ENCODE measurements at regions not wholly inside any gene's neighbourhood (a gene's known extent, or its start where the extent isn't known, plus 50 kb on each side); places are given as distances from the start of the nearest gene placed in this dataset.

- Histone ChIP-seq H2AFZ (ENCODE audit: insufficient read depth, low read depth, low read length, poor library complexity, severe bottlenecking) (no peak overlapping the region), H3K27ac (ENCODE audit: low read depth in 1 of 2, low read length in 2 of 2) (no peak overlapping the region), H4K20me1 (ENCODE audit: insufficient read depth, low read length) (no peaks in the 10 kb centered on the region), H3K27me3 (ENCODE audit: control insufficient read depth in 2 of 2, insufficient read depth in 2 of 2, low read length in 2 of 2) (no peaks in the 10 kb centered on the region), H3K4me1 (ENCODE audit: control insufficient read depth in 1 of 2, insufficient read depth in 2 of 2, low read length in 2 of 2) (peaks cover 3 to 20% of the 10 kb centered on the region in 2 donors), H3K9me3 (replicated peaks in 1 of 2; ENCODE audit: control insufficient read depth in 1 of 2, insufficient read depth in 1 of 2, low read length in 2 of 2) (no peaks in the 10 kb centered on the region), H3K9ac (ENCODE audit: insufficient read depth, low read length, poor library complexity, severe bottlenecking) (no peak overlapping the region), H3K4me2 (replicated peaks; ENCODE audit: extremely low read depth, low read length, poor library complexity, severe bottlenecking) (no peak overlapping the region), H3K79me2 (ENCODE audit: insufficient read depth, low read length) (no peaks in the 10 kb centered on the region), H3K36me3 (replicated peaks in 1 of 2; ENCODE audit: control insufficient read depth in 1 of 2, insufficient read depth in 2 of 2, low read length in 2 of 2) (no peaks in the 10 kb centered on the region), H3K4me3 (replicated peaks in 1 of 3; ENCODE audit: low read depth in 2 of 3, low read length in 3 of 3) (no peak overlapping the region)
- DNase-seq, result no peak
- Mint-ChIP-seq H3K4me3 (no peak overlapping the region), H3K36me3 (no peaks in the 10 kb centered on the region), H3K4me1 (peaks cover 16% of the 10 kb centered on the region), H3K27ac (no peak overlapping the region), H3K27me3 (ENCODE audit: low read depth in 3 of 3) (no peaks in the 10 kb centered on the region), H3K9me3 (peaks cover 0 to 5% (median 0%) of the 10 kb centered on the region in 7 donors)
- intact Hi-C loops (cut with micrococcal nuclease), result no loop called here
- TF ChIP-seq CTCF (IDR thresholded peaks at IDR 0.05), result no peak
- 100% methylated on average over 1 of the region's 10 CpGs for WGBS (ENCODE audit: insufficient coverage)
Observed at GRCh38 chr7:21367537-21367936, 60.3 kb upstream of the SP4 start.

- Histone ChIP-seq H3K79me2 (ENCODE audit: insufficient read depth, low read length) (no peaks in the 10 kb centered on the region), H3K4me3 (replicated peaks in 1 of 3; ENCODE audit: low read depth in 2 of 3, low read length in 3 of 3) (no peak overlapping the region), H3K9me3 (replicated peaks in 1 of 2; ENCODE audit: control insufficient read depth in 1 of 2, insufficient read depth in 1 of 2, low read length in 2 of 2) (peaks cover 4 to 6% of the 10 kb centered on the region in 2 donors), H2AFZ (ENCODE audit: insufficient read depth, low read depth, low read length, poor library complexity, severe bottlenecking) (no peak overlapping the region), H3K4me1 (ENCODE audit: control insufficient read depth in 1 of 2, insufficient read depth in 2 of 2, low read length in 2 of 2) (peaks cover 3 to 20% of the 10 kb centered on the region in 2 donors), H3K4me2 (replicated peaks; ENCODE audit: extremely low read depth, low read length, poor library complexity, severe bottlenecking) (no peak overlapping the region), H3K36me3 (replicated peaks in 1 of 2; ENCODE audit: control insufficient read depth in 1 of 2, insufficient read depth in 2 of 2, low read length in 2 of 2) (no peaks in the 10 kb centered on the region), H4K20me1 (ENCODE audit: insufficient read depth, low read length) (no peaks in the 10 kb centered on the region), H3K27ac (ENCODE audit: low read depth in 1 of 2, low read length in 2 of 2) (no peak overlapping the region), H3K27me3 (ENCODE audit: control insufficient read depth in 2 of 2, insufficient read depth in 2 of 2, low read length in 2 of 2) (no peaks in the 10 kb centered on the region), H3K9ac (ENCODE audit: insufficient read depth, low read length, poor library complexity, severe bottlenecking) (no peak overlapping the region)
- WGBS (ENCODE audit: insufficient coverage), result 73% methylated on average over 1 of the region's 1 CpG
- Mint-ChIP-seq H3K27me3 (ENCODE audit: low read depth in 3 of 3) (no peaks in the 10 kb centered on the region), H3K36me3 (no peaks in the 10 kb centered on the region), H3K4me3 (no peak overlapping the region), H3K4me1 (peaks cover 16% of the 10 kb centered on the region), H3K27ac (no peak overlapping the region), H3K9me3 (peaks cover 2 to 8% (median 6%) of the 10 kb centered on the region in 7 donors)
- intact Hi-C loops (cut with micrococcal nuclease), result no loop called here
- DNase-seq, result no peak
- TF ChIP-seq CTCF (IDR thresholded peaks at IDR 0.05), result no peak
Observed at GRCh38 chr7:21368317-21368716, 59.6 kb upstream of the SP4 start.

Measured in CD14-positive monocyte (primary cell).